ENCODE measurements at regions not wholly inside any gene's neighbourhood (a gene's known extent, or its start where the extent isn't known, plus 50 kb on each side); places are given as distances from the start of the nearest gene placed in this dataset.

GRCh38 chr3:84905556-84905920 lies 53.3 kb upstream of the CADM2 start:
- H3K18ac ChIP-seq (ENCODE audit: low read depth, low read length), result no peak overlapping the region
- H3K27me3 ChIP-seq (ENCODE audit: control insufficient read depth, insufficient read depth, low read length), result no peaks in the 10 kb centered on the region
- H2BK5ac ChIP-seq (ENCODE audit: low read depth, low read length, poor library complexity, severe bottlenecking), result no peak overlapping the region
- no peak overlapping the region for H2AK5ac ChIP-seq (ENCODE audit: low read depth, low read length)
- no peak overlapping the region for H3K9ac ChIP-seq (ENCODE audit: low read depth, low read length)
- intact Hi-C loops (cut with micrococcal nuclease) (no loop called here), in situ Hi-C loops (cut with MboI; ENCODE audit: low sequenced_read_pairs) (no loop called here), dilution Hi-C loops (cut with HindIII; ENCODE audit: low sequenced_read_pairs, unreplicated experiment) (no loop called here)
- H3K14ac ChIP-seq (replicated peaks; ENCODE audit: low read depth, low read length), result no peak overlapping the region
- WGBS, 2 experiments (ENCODE audit: extremely low coverage in 2 of 2, insufficient read length in 1 of 2), result no CpG with 5 or more reads among the region's 5 CpGs
- no peak overlapping the region for H4K91ac ChIP-seq (ENCODE audit: insufficient read depth, low read depth, low read length)
- H3K4me2 ChIP-seq (ENCODE audit: low read depth, low read length), result no peak overlapping the region
- DNase-seq, result no peak
- H4K8ac ChIP-seq (ENCODE audit: low read depth in 2 of 2, low read length in 2 of 2), result no peak overlapping the region
- H3K56ac ChIP-seq (ENCODE audit: extremely low read depth, insufficient read depth, low read length), result no peak overlapping the region
- no peak overlapping the region for H3K27ac ChIP-seq (ENCODE audit: insufficient read depth, low read length)
- no peaks in the 10 kb centered on the region for H3K4me1 ChIP-seq (ENCODE audit: control insufficient read depth, insufficient read depth, low read length)
- no peak overlapping the region for H3K4me3 ChIP-seq (ENCODE audit: insufficient read depth, low read depth, low read length)
- H3K23ac ChIP-seq (ENCODE audit: low read depth, low read length), result no peak overlapping the region
- TF ChIP-seq, protein P1, sequence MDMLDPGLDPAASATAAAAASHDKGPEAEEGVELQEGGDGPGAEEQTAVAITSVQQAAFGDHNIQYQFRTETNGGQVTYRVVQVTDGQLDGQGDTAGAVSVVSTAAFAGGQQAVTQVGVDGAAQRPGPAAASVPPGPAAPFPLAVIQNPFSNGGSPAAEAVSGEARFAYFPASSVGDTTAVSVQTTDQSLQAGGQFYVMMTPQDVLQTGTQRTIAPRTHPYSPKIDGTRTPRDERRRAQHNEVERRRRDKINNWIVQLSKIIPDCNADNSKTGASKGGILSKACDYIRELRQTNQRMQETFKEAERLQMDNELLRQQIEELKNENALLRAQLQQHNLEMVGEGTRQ (IDR thresholded peaks at IDR 0.05; ENCODE audit: low read depth, low read length), result no peak
- TF ChIP-seq CHD1 (IDR thresholded peaks at IDR 0.05; ENCODE audit: low read depth, low read length) (no peak), POLR2A (IDR thresholded peaks at IDR 0.05; ENCODE audit: low read depth, low read length) (no peak), NFE2L2 (IDR thresholded peaks at IDR 0.05; ENCODE audit: low read depth, low read length) (no peak), FOS (IDR thresholded peaks at IDR 0.05; ENCODE audit: low read depth, low read length) (no peak), RAD21 (IDR thresholded peaks at IDR 0.05; ENCODE audit: low read length) (no peak), RCOR1 (IDR thresholded peaks at IDR 0.05; ENCODE audit: insufficient replicate concordance, low read length) (no peak), RFX5 (IDR thresholded peaks at IDR 0.05; ENCODE audit: low read depth, low read length) (no peak), MXI1 (IDR thresholded peaks at IDR 0.05; ENCODE audit: borderline replicate concordance, low read depth, low read length) (no peak), MAFK (IDR thresholded peaks at IDR 0.05; ENCODE audit: low read depth, low read length) (no peak), BHLHE40 (IDR thresholded peaks at IDR 0.05; ENCODE audit: low read depth, low read length) (no peak), CEBPB (IDR thresholded peaks at IDR 0.05; ENCODE audit: low read depth, low read length) (no peak), SMC3 (IDR thresholded peaks at IDR 0.05; ENCODE audit: low read depth, low read length) (no peak), MAZ (IDR thresholded peaks at IDR 0.05; ENCODE audit: borderline replicate concordance, low read depth, low read length) (no peak), CTCF (conservative IDR thresholded peaks at IDR 0.05; ENCODE audit: low read depth, low read length) (no peak)
- TF ChIP-seq, protein P2, sequence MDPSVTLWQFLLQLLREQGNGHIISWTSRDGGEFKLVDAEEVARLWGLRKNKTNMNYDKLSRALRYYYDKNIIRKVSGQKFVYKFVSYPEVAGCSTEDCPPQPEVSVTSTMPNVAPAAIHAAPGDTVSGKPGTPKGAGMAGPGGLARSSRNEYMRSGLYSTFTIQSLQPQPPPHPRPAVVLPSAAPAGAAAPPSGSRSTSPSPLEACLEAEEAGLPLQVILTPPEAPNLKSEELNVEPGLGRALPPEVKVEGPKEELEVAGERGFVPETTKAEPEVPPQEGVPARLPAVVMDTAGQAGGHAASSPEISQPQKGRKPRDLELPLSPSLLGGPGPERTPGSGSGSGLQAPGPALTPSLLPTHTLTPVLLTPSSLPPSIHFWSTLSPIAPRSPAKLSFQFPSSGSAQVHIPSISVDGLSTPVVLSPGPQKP (IDR thresholded peaks at IDR 0.05; ENCODE audit: borderline replicate concordance, low read depth, low read length), result no peak
- H3K4ac ChIP-seq (ENCODE audit: low read depth, low read length), result no peak overlapping the region
- no peak overlapping the region for H2AFZ ChIP-seq (replicated peaks; ENCODE audit: low read length, poor library complexity)
- no peak overlapping the region for H2AK9ac ChIP-seq (replicated peaks; ENCODE audit: low read depth, low read length, poor library complexity)
- ChIA-PET POLR2A (ENCODE audit: unreplicated experiment) (no interaction called here), CTCF (no interaction called here)
- H3K36me3 ChIP-seq (ENCODE audit: control insufficient read depth, insufficient read depth, low read length), result no peaks in the 10 kb centered on the region
- no peaks in the 10 kb centered on the region for H3K9me1 ChIP-seq (ENCODE audit: insufficient read depth, low read length)
- H2BK15ac ChIP-seq (ENCODE audit: low read depth, low read length), result no peak overlapping the region
- peaks cover 10% of the 10 kb centered on the region; the same call in 1 of the 2 replicates for H3K9me3 ChIP-seq (ENCODE audit: control insufficient read depth, insufficient read depth, low read length)
- ATAC-seq (ENCODE audit: low read depth), result no peak
- H3K79me1 ChIP-seq (ENCODE audit: low read depth in 1 of 2, low read length in 2 of 2), result no peaks in the 10 kb centered on the region
- no peak overlapping the region for H2BK120ac ChIP-seq (ENCODE audit: low read depth, low read length)
- no peak overlapping the region for H4K5ac ChIP-seq (ENCODE audit: low read depth, low read length)
- no peak overlapping the region for H2BK20ac ChIP-seq (ENCODE audit: low read depth, low read length)
- no peaks in the 10 kb centered on the region for H4K20me1 ChIP-seq (ENCODE audit: insufficient read depth, low read length)
- no TSS peak for BruUV-seq (replicated peaks)

Data from IMR-90 (cell line).